Endothelial cell of umbilical vein (primary cell): ENCODE measurements at regions not wholly inside any gene's neighbourhood (a gene's known extent, or its start where the extent isn't known, plus 50 kb on each side); places are given as distances from the start of the nearest gene placed in this dataset.

Experiments used
- BruUV-seq: library from RNA; stranded (reverse); fragments of 400-500 nt; replicated peaks from 2 replicates; lab custom pipeline; 2021; lab: Mats Ljungman, UMichigan
- CTCF ChIA-PET: fragments of 300-600, 350-600 bp; sonication (Branson Sonifier 250); formaldehyde crosslinking; loops from one replicate; lab custom pipeline; 2021; ENCODE audit warnings: antibody characterized with exemption, inconsistent platforms; lab: Charles Lee
- POLR2A ChIA-PET: fragments of 300-600, 350-600 bp; sonication (Branson Sonifier 250); formaldehyde crosslinking; loops from one replicate; lab custom pipeline; 2021; ENCODE audit warnings: antibody characterized with exemption, inconsistent platforms; lab: Charles Lee
- DNase-seq: peaks from one replicate; pipeline ENCODE4 v3.0.0-alpha.2; 2011; ENCODE audit warnings: low read depth, low spot score
- FAIRE-seq: peaks from 2 replicates; lab custom pipeline; 2011; peaks lifted over from hg19 to GRCh38; lab: Jason Lieb, UNC
- H2AFZ ChIP-seq: 2 replicates; pipeline ENCODE4 v1.6.0; 2012; ENCODE audit warnings: low read depth, low read length, control low read depth, inconsistent platforms
- H3K27ac ChIP-seq: 2 replicates; pipeline ENCODE4 v1.5.1; 2011; ENCODE audit warnings: low read depth, mild to moderate bottlenecking, control low read depth, low read length, moderate library complexity; ENCODE audit not compliant: insufficient read depth
- H3K27me3 ChIP-seq, 2 experiments: 2 replicates each; pipeline versions ENCODE4 v1.6.0 to v1.6.1; 2011; ENCODE audit warnings: low read length in 2 of 2, mixed read lengths in 1 of 2; ENCODE audit not compliant: control insufficient read depth in 2 of 2, insufficient read depth in 2 of 2
- H3K36me3 ChIP-seq, 2 experiments: 2 replicates in 1 of 2; 3 replicates in 1 of 2; pipeline ENCODE4 v1.5.1; 2011; ENCODE audit warnings: low read length in 2 of 2, mild to moderate bottlenecking in 1 of 2, moderate library complexity in 1 of 2; ENCODE audit not compliant: control insufficient read depth in 2 of 2, insufficient read depth in 2 of 2; ENCODE audit errors: extremely low read depth in 1 of 2
- H3K4me1 ChIP-seq: 3 replicates; pipeline ENCODE4 v1.5.1; 2011; ENCODE audit warnings: mild to moderate bottlenecking, low read length; ENCODE audit not compliant: control insufficient read depth, insufficient read depth; ENCODE audit errors: extremely low read depth
- H3K4me2 ChIP-seq: 2 replicates; pipeline ENCODE4 v1.6.1; 2011; ENCODE audit warnings: low read length, control low read depth, mixed read lengths; ENCODE audit not compliant: insufficient read depth
- H3K4me3 ChIP-seq, 3 experiments: fragments of 200-600 bp in 1 of 3; sonication (generic), shearing (Covaris generic) in 1 of 3; replicated peaks in 1 of 3; 2 replicates each; pipeline ENCODE4 v1.5.1; 2011 to 2016; ENCODE audit warnings: control low read depth in 3 of 3, low read length in 3 of 3, mild to moderate bottlenecking in 2 of 3, inconsistent platforms in 1 of 3, low read depth in 1 of 3, moderate library complexity in 1 of 3; ENCODE audit not compliant: insufficient read depth in 1 of 3
- H3K79me2 ChIP-seq: 2 replicates; pipeline ENCODE4 v1.6.0; 2012; ENCODE audit warnings: low read length, inconsistent platforms; ENCODE audit not compliant: control insufficient read depth, insufficient read depth
- H3K9ac ChIP-seq: replicated peaks from 2 replicates; pipeline ENCODE3; 2011; ENCODE audit warnings: low read length, control low read depth; ENCODE audit not compliant: insufficient read depth; ENCODE audit errors: extremely low read depth
- H3K9me1 ChIP-seq: replicated peaks from 3 replicates; pipeline ENCODE4 v1.6.0; 2011; ENCODE audit warnings: mild to moderate bottlenecking, low read length; ENCODE audit not compliant: control insufficient read depth, insufficient read depth; ENCODE audit errors: extremely low read depth
- H3K9me3 ChIP-seq: replicated peaks from 2 replicates; pipeline ENCODE4 v1.5.1; 2012; ENCODE audit warnings: low read length, inconsistent platforms; ENCODE audit not compliant: control insufficient read depth, insufficient read depth
- H4K20me1 ChIP-seq: replicated peaks from 2 replicates; pipeline ENCODE3; 2011; ENCODE audit warnings: mild to moderate bottlenecking, low read length; ENCODE audit not compliant: control insufficient read depth, insufficient read depth; ENCODE audit errors: extremely low read depth
- CTCF ChIP-seq, 2 donors: IDR thresholded peaks; 1 replicate in 1 of 2; 2 replicates in 1 of 2; pipeline ENCODE4 v1.5.1; 2011; ENCODE audit warnings: low read length in 2 of 2, mild to moderate bottlenecking in 2 of 2, moderate library complexity in 2 of 2, control low read depth in 1 of 2, inconsistent platforms in 1 of 2, low read depth in 1 of 2; ENCODE audit not compliant: insufficient read depth in 1 of 2; ENCODE audit errors: extremely low read depth in 1 of 2
- EZH2 ChIP-seq: IDR thresholded peaks from 2 replicates; pipeline ENCODE4 v1.6.1; 2012; ENCODE audit warnings: borderline replicate concordance, low read depth, mild to moderate bottlenecking, moderate library complexity, low read length, inconsistent platforms; ENCODE audit not compliant: severe bottlenecking
- FOS ChIP-seq: IDR thresholded peaks from 2 replicates; pipeline ENCODE4 v1.6.1; 2011; ENCODE audit warnings: mild to moderate bottlenecking, low read length, moderate library complexity, borderline replicate concordance; ENCODE audit not compliant: insufficient read depth
- GATA2 ChIP-seq: IDR thresholded peaks from 2 replicates; pipeline ENCODE4 v1.7.0; 2011; ENCODE audit warnings: low read depth, mild to moderate bottlenecking, moderate library complexity, mixed read lengths, low read length; ENCODE audit not compliant: insufficient read length, insufficient read depth
- JUN ChIP-seq: IDR thresholded peaks from 2 replicates; pipeline ENCODE4 v1.6.1; 2011; ENCODE audit warnings: borderline replicate concordance, low read depth; ENCODE audit not compliant: insufficient read length, insufficient read depth
- MAX ChIP-seq: IDR thresholded peaks from 2 replicates; pipeline ENCODE4 v1.6.1; 2011; ENCODE audit not compliant: insufficient read depth, insufficient read length
- MYC ChIP-seq: IDR thresholded peaks from one replicate; pipeline ENCODE4 v1.6.1; 2011; ENCODE audit warnings: mild to moderate bottlenecking, low read depth, low read length
- POLR2A ChIP-seq: IDR thresholded peaks from 2 replicates; pipeline ENCODE4 v1.6.1; 2012; ENCODE audit warnings: low read depth, mild to moderate bottlenecking, control low read depth, low read length
- POLR2AphosphoS5 ChIP-seq: IDR thresholded peaks from 2 replicates; pipeline ENCODE4 v1.6.1; 2012; ENCODE audit warnings: low read depth, mild to moderate bottlenecking, control low read depth, low read length, moderate library complexity; ENCODE audit not compliant: insufficient read depth
- dilution Hi-C: fragments of 300-500 bp; cut with MboI; formaldehyde crosslinking; loops from one replicate; pipeline ENCODE4 v1.15.0; 2019; ENCODE audit warnings: low sequenced_read_pairs; ENCODE audit not compliant: extremely low pct_ligation_motif_present
- intact Hi-C: fragments of 100-400 bp; cut with micrococcal nuclease; formaldehyde crosslinking; loops from one replicate; pipeline ENCODE4 v1.10.0; 2022

- H4K20me1 ChIP-seq: no peaks in the 10 kb centered on the region
- no peak overlapping the region for H3K27ac ChIP-seq
- dilution Hi-C loops: no loop called here
- H2AFZ ChIP-seq: no peak overlapping the region
- no peaks in the 10 kb centered on the region for H3K27me3 ChIP-seq
- no peak overlapping the region for H3K4me2 ChIP-seq
- TF ChIP-seq MYC (no peak), POLR2AphosphoS5 (no peak), MAX (no peak), CTCF (IDR thresholded peaks at IDR 0.05; ENCODE audit: extremely low read depth in 1 of 2, insufficient read depth in 1 of 2, low read depth in 1 of 2, low read length in 2 of 2) (no peak), GATA2 (no peak), POLR2A (no peak), EZH2 (no peak), FOS (no peak), JUN (no peak)
- H3K4me3 ChIP-seq: no peak overlapping the region
- no peaks in the 10 kb centered on the region for H3K4me1 ChIP-seq
- H3K9me1 ChIP-seq: no peaks in the 10 kb centered on the region
- no peaks in the 10 kb centered on the region for H3K79me2 ChIP-seq
- no peaks in the 10 kb centered on the region for H3K36me3 ChIP-seq
- H3K9ac ChIP-seq: no peak overlapping the region
- POLR2A ChIA-PET: no interaction called here
- FAIRE-seq: no peak
- intact Hi-C loops: no loop called here
- BruUV-seq: no TSS peak
- peaks cover 4% of the 10 kb centered on the region for H3K9me3 ChIP-seq
- CTCF ChIA-PET: interaction anchor here (1.5 kb wide), 1 partner anchor 11 kb away, joined by 3 read pairs; no protein-coding TSS in a partner anchor
- no peak for DNase-seq
Measured at GRCh38 chr2:122875091-122875865, 1119.8 kb downstream of the TSN start.
